HepG2 (cell line): ENCODE measurements at regions not wholly inside any gene's neighbourhood (a gene's known extent, or its start where the extent isn't known, plus 50 kb on each side); places are given as distances from the start of the nearest gene placed in this dataset.

Experiments
- ATAC-seq: fragments of 200-7000 bp; cut with Tn5 transposase; 3 replicates; pipeline ENCODE4 v1.9.1; 2020; ENCODE audit warnings: mild to moderate bottlenecking, moderate library complexity
- BruUV-seq: library from RNA; stranded (reverse); fragments of 400-500 nt; replicated peaks from 2 replicates; lab custom pipeline; 2021; lab: Mats Ljungman, UMichigan
- CTCF ChIA-PET: fragments of 300-600 bp; formaldehyde crosslinking; extraction: SDS; loops from one replicate; lab custom pipeline; 2021; ENCODE audit warnings: low total read pairs, inconsistent platforms, low intra/inter-chr PET ratio; lab: Yijun Ruan, JAX
- POLR2A ChIA-PET: fragments of 350-600 bp; sonication (Branson Sonifier 250); formaldehyde crosslinking; loops from one replicate; lab custom pipeline; 2020; ENCODE audit warnings: antibody characterized with exemption, inconsistent platforms; lab: Yijun Ruan, JAX
- DNase-seq: peaks from one replicate; pipeline ENCODE4 v3.0.0-alpha.2; 2015; ENCODE audit warnings: low spot score
- FAIRE-seq: peaks from 3 replicates; lab custom pipeline; 2011; peaks lifted over from hg19 to GRCh38; lab: Jason Lieb, UNC
- H2AFZ ChIP-seq: one replicate; pipeline ENCODE4 v1.6.1; 2011; ENCODE audit warnings: low read length, inconsistent platforms
- H3K27ac ChIP-seq: fragments of 300-600 bp; 3 replicates; pipeline ENCODE4 v1.8.0; 2011; ENCODE audit warnings: mixed run types, mild to moderate bottlenecking, mixed read lengths, low read length, inconsistent platforms; ENCODE audit not compliant: insufficient read depth; ENCODE audit errors: extremely low read length
- H3K27me3 ChIP-seq, 2 experiments: fragments of 200-600 bp in 1 of 2; 2 replicates in 1 of 2; 3 replicates in 1 of 2; pipeline versions ENCODE4 v1.6.0 to v1.8.0; 2011; ENCODE audit warnings: low read length in 2 of 2, mild to moderate bottlenecking in 2 of 2, moderate library complexity in 2 of 2, inconsistent platforms in 1 of 2; ENCODE audit not compliant: insufficient read depth in 2 of 2, control insufficient read depth in 1 of 2
- H3K36me3 ChIP-seq, 2 experiments: fragments of 200-600 bp in 1 of 2; replicated peaks in 1 of 2; 2 replicates in 1 of 2; 3 replicates in 1 of 2; pipeline versions ENCODE4 v1.5.1 to v1.8.0; 2011; ENCODE audit warnings: low read length in 2 of 2, inconsistent platforms in 1 of 2; ENCODE audit not compliant: insufficient read depth in 2 of 2, control insufficient read depth in 1 of 2
- H3K4me1 ChIP-seq: 2 replicates; pipeline ENCODE4 v1.5.1; 2012; ENCODE audit warnings: low read length, inconsistent platforms; ENCODE audit not compliant: insufficient read depth
- H3K4me2 ChIP-seq: 2 replicates; pipeline ENCODE4 v1.6.0; 2011; ENCODE audit warnings: low read depth, low read length, inconsistent platforms
- H3K4me3 ChIP-seq, 3 experiments: fragments of 200-600 bp in 1 of 3; sonication (generic), shearing (Covaris generic) in 1 of 3; replicated peaks in 1 of 3; 2 replicates each; pipeline ENCODE4 v1.5.1; 2011 to 2016; ENCODE audit warnings: low read length in 3 of 3, inconsistent platforms in 2 of 3, low read depth in 2 of 3, mild to moderate bottlenecking in 2 of 3, control low read depth in 1 of 3, mixed read lengths in 1 of 3; ENCODE audit not compliant: insufficient read depth in 1 of 3
- H3K79me2 ChIP-seq: one replicate; pipeline ENCODE4 v1.6.1; 2011; ENCODE audit warnings: low read length, inconsistent platforms; ENCODE audit not compliant: insufficient read depth
- H3K9ac ChIP-seq: 2 replicates; pipeline ENCODE4 v1.6.0; 2011; ENCODE audit warnings: mild to moderate bottlenecking, low read depth, low read length, inconsistent platforms; ENCODE audit not compliant: insufficient read depth
- H3K9me3 ChIP-seq: 2 replicates; pipeline ENCODE4 v1.5.1; 2012; ENCODE audit warnings: mild to moderate bottlenecking, low read length
- H4K20me1 ChIP-seq: 2 replicates; pipeline ENCODE4 v1.6.0; 2011; ENCODE audit warnings: inconsistent platforms, mild to moderate bottlenecking, low read length, moderate library complexity; ENCODE audit not compliant: insufficient read depth
- GATAD1 ChIP-seq: IDR thresholded peaks from 2 replicates; pipeline ENCODE4 v1.6.1; 2016; ENCODE audit warnings: missing genetic modification reagents, missing compliant biosample characterization
- HCFC1 ChIP-seq: fragments of 150-350 bp; IDR thresholded peaks from 2 replicates; pipeline ENCODE4 v1.6.1; 2014; ENCODE audit warnings: low read depth, low read length
- KIAA2018 ChIP-seq: sonication (generic); formaldehyde crosslinking; IDR thresholded peaks from 2 replicates; pipeline ENCODE4 v1.5.0; 2020; ENCODE audit warnings: mild to moderate bottlenecking, missing genetic modification reagents, borderline replicate concordance
- MZF1 ChIP-seq: sonication (generic); formaldehyde crosslinking; IDR thresholded peaks from 2 replicates; pipeline ENCODE4 v1.8.1; 2023; ENCODE audit warnings: mild to moderate bottlenecking, missing genetic modification reagents, borderline replicate concordance
- NFATC3 ChIP-seq: sonication (generic); formaldehyde crosslinking; IDR thresholded peaks from 2 replicates; pipeline ENCODE4 v1.5.1; 2020; ENCODE audit warnings: mild to moderate bottlenecking, missing genetic modification reagents
- NFE2 ChIP-seq: sonication (generic); formaldehyde crosslinking; IDR thresholded peaks from 2 replicates; pipeline ENCODE4 v1.4.0; 2020; ENCODE audit warnings: missing genetic modification reagents
- SKI ChIP-seq: fragments of 450-650 bp; IDR thresholded peaks from one replicate; pipeline ENCODE4 v1.6.1; 2018; ENCODE audit warnings: mild to moderate bottlenecking; ENCODE audit not compliant: partially characterized antibody
- THYN1 ChIP-seq: sonication (generic); formaldehyde crosslinking; IDR thresholded peaks from 2 replicates; pipeline ENCODE4 v1.8.1; 2023; ENCODE audit warnings: low read depth, mild to moderate bottlenecking, moderate library complexity, missing genetic modification reagents, borderline replicate concordance
- TSC22D2 ChIP-seq: sonication (generic); formaldehyde crosslinking; IDR thresholded peaks from 2 replicates; pipeline ENCODE4 v1.5.1; 2020; ENCODE audit warnings: missing genetic modification reagents, mild to moderate bottlenecking, borderline replicate concordance
- ZNF138 ChIP-seq: sonication (generic); formaldehyde crosslinking; IDR thresholded peaks from 2 replicates; pipeline ENCODE4 v1.5.0; 2020; ENCODE audit warnings: mild to moderate bottlenecking, low read depth, missing genetic modification reagents
- ZNF292 ChIP-seq: sonication (generic); formaldehyde crosslinking; IDR thresholded peaks from 2 replicates; pipeline ENCODE4 v1.8.1; 2022; ENCODE audit warnings: mild to moderate bottlenecking, low read depth, missing genetic modification reagents, borderline replicate concordance
- ZNF501 ChIP-seq: sonication (generic); formaldehyde crosslinking; IDR thresholded peaks from 2 replicates; pipeline ENCODE4 v1.5.1; 2020; ENCODE audit warnings: mild to moderate bottlenecking, moderate library complexity, missing genetic modification reagents
- ZNF589 ChIP-seq: sonication (generic); formaldehyde crosslinking; conservative IDR thresholded peaks from 2 replicates; pipeline ENCODE4 v1.8.0; 2022; ENCODE audit warnings: mild to moderate bottlenecking, moderate library complexity, missing genetic modification reagents
- WGBS: methylation state at CpG from one replicate; pipeline ENCODE4 v1.1.6; 2017; ENCODE audit warnings: low lambda C conversion rate; 5-methylcytosine and 5-hydroxymethylcytosine counted together
- in situ Hi-C: cut with HindIII; loops from 2 replicates; pipeline ENCODE4 v1.10.0; 2017; ENCODE audit warnings: low pct_unique_long_range_greater_than_20kb; ENCODE audit not compliant: extremely low pct_ligation_motif_present
- intact Hi-C: fragments of 100-400 bp; cut with micrococcal nuclease; formaldehyde crosslinking; loops from one replicate; pipeline ENCODE4 v1.10.0; 2022; ENCODE audit not compliant: unreplicated experiment
- TF ChIP-seq, protein P1 (sequence below): sonication (generic); formaldehyde crosslinking; IDR thresholded peaks from 2 replicates; pipeline ENCODE4 v1.8.1; 2023; ENCODE audit warnings: mild to moderate bottlenecking, inconsistent platforms, moderate library complexity, missing genetic modification reagents, borderline replicate concordance
- TF ChIP-seq, protein P2 (sequence below): sonication (generic); formaldehyde crosslinking; IDR thresholded peaks from 2 replicates; pipeline ENCODE4 v1.8.0; 2022; ENCODE audit warnings: missing genetic modification reagents, mild to moderate bottlenecking, moderate library complexity, borderline replicate concordance

DNA sequence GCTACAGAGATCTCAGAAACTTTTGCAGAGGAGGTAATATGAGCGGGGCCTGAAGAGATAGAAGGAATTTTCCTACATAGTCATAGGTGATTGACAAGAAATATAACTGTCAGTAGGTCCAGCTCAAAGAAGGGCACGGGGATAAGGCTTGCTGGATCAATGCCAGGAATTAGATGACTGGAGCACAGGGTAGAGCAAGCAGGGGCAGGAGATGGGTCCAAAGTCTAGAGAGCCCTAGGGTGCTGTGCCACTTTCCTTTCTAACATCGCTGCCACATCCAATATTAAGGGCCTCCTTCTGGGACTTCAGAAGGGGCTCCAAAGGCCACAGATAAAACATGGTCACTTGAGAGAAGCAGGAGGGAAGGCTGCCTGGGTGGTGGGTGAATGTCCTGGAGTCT lies 402.2 kb downstream of the MID1IP1 start:
- H3K4me2 ChIP-seq = no peak overlapping the region
- no peaks in the 10 kb centered on the region for H3K79me2 ChIP-seq
- in situ Hi-C loops = no loop called here
- H2AFZ ChIP-seq = no peak overlapping the region
- ATAC-seq (no peak), DNase-seq (no peak), FAIRE-seq (no peak)
- H3K36me3 ChIP-seq = no peaks in the 10 kb centered on the region
- no peak overlapping the region for H3K27ac ChIP-seq
- H3K4me3 ChIP-seq = no peak overlapping the region
- no peak overlapping the region for H3K9ac ChIP-seq
- no peaks in the 10 kb centered on the region for H3K4me1 ChIP-seq
- H3K27me3 ChIP-seq = no peaks in the 10 kb centered on the region
- H3K9me3 ChIP-seq = no peaks in the 10 kb centered on the region
- ChIA-PET POLR2A (no interaction called here), CTCF (no interaction called here)
- 0% methylated on average over 1 of the region's 3 CpGs for WGBS
- no peaks in the 10 kb centered on the region for H4K20me1 ChIP-seq
- intact Hi-C loops = no loop called here
- BruUV-seq = no TSS peak
- no peak for TF ChIP-seq KIAA2018 (CRISPR knock-in tag)
- no peak for TF ChIP-seq GATAD1 (CRISPR knock-in tag)
- TF ChIP-seq TSC22D2 (CRISPR knock-in tag) = no peak
- no peak for TF ChIP-seq ZNF138
- no peak for TF ChIP-seq ZNF501 (CRISPR knock-in tag)
- TF ChIP-seq THYN1 (CRISPR knock-in tag) = no peak
- TF ChIP-seq, protein P1, sequence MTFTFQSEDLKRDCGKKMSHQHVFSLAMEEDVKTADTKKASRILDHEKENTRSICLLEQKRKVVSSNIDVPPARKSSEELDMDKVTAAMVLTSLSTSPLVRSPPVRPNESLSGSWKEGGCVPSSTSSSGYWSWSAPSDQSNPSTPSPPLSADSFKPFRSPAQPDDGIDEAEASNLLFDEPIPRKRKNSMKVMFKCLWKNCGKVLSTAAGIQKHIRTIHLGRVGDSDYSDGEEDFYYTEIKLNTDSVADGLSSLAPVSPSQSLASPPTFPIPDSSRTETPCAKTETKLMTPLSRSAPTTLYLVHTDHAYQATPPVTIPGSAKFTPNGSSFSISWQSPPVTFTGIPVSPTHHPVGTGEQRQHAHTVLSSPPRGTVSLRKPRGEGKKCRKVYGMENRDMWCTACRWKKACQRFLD = no peak
- no peak for TF ChIP-seq ZNF589
- no peak for TF ChIP-seq MZF1 (CRISPR knock-in tag)
- TF ChIP-seq SKI = no peak
- TF ChIP-seq, protein P2, sequence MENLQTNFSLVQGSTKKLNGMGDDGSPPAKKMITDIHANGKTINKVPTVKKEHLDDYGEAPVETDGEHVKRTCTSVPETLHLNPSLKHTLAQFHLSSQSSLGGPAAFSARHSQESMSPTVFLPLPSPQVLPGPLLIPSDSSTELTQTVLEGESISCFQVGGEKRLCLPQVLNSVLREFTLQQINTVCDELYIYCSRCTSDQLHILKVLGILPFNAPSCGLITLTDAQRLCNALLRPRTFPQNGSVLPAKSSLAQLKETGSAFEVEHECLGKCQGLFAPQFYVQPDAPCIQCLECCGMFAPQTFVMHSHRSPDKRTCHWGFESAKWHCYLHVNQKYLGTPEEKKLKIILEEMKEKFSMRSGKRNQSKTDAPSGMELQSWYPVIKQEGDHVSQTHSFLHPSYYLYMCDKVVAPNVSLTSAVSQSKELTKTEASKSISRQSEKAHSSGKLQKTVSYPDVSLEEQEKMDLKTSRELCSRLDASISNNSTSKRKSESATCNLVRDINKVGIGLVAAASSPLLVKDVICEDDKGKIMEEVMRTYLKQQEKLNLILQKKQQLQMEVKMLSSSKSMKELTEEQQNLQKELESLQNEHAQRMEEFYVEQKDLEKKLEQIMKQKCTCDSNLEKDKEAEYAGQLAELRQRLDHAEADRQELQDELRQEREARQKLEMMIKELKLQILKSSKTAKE (CRISPR knock-in tag) = no peak
- no peak for TF ChIP-seq NFE2 (CRISPR knock-in tag)
- TF ChIP-seq ZNF292 (CRISPR knock-in tag) = no peak
- TF ChIP-seq NFATC3 = no peak
- no peak for TF ChIP-seq HCFC1
